ENCODE measurements at regions not wholly inside any gene's neighbourhood (a gene's known extent, or its start where the extent isn't known, plus 50 kb on each side); places are given as distances from the start of the nearest gene placed in this dataset.

- DNase-seq: no peak
Measured at GRCh38 chr9:515665-516064, 301.0 kb downstream of the DOCK8 start.

- DNase-seq: no peak
Measured at GRCh38 chr9:517993-518392, 303.3 kb downstream of the DOCK8 start.

GRCh38 chr9:518540-518939, 303.9 kb downstream of the DOCK8 start:
- no peak for DNase-seq

- no peak for DNase-seq
Measured at GRCh38 chr9:519579-519978, 304.9 kb downstream of the DOCK8 start.

GRCh38 chr9:520302-520701, 305.6 kb downstream of the DOCK8 start:
- DNase-seq: no peak

GRCh38 chr9:522190-522589, 307.5 kb downstream of the DOCK8 start:
- DNase-seq: no peak

GRCh38 chr9:522658-523057, 308.0 kb downstream of the DOCK8 start:
- no peak for DNase-seq

- no peak for DNase-seq
Measured at GRCh38 chr9:523444-523843, 308.8 kb downstream of the DOCK8 start.

- no peak for DNase-seq
Measured at GRCh38 chr9:524008-524407, 309.3 kb downstream of the DOCK8 start.

- DNase-seq: no peak
Measured at GRCh38 chr9:526904-527591, 312.4 kb downstream of the DOCK8 start.

- no peak for DNase-seq
Measured at GRCh38 chr9:529731-530130, 311.8 kb upstream of the DMRT1 start.

- DNase-seq: no peak
Measured at GRCh38 chr9:530681-531080, 310.8 kb upstream of the DMRT1 start.

GRCh38 chr9:532707-533106, 308.8 kb upstream of the DMRT1 start:
- no peak for DNase-seq

- no peak for DNase-seq
Measured at GRCh38 chr9:534886-535285, 306.6 kb upstream of the DMRT1 start.

- no peak for DNase-seq
Measured at GRCh38 chr9:535356-535755, 306.1 kb upstream of the DMRT1 start.

- peak; percentile 44 for DNase-seq
Measured at GRCh38 chr9:536597-537511, 304.6 kb upstream of the DMRT1 start.

GRCh38 chr9:543478-543877, 298.0 kb upstream of the DMRT1 start:
- no peak for DNase-seq

- DNase-seq: no peak
Measured at GRCh38 chr9:545480-545879, 296.0 kb upstream of the DMRT1 start.

GRCh38 chr9:546235-546634, 295.3 kb upstream of the DMRT1 start:
- no peak for DNase-seq

- DNase-seq: no peak
Measured at GRCh38 chr9:546797-547223, 294.7 kb upstream of the DMRT1 start.

GRCh38 chr9:547314-547713, 294.2 kb upstream of the DMRT1 start:
- DNase-seq: no peak

- no peak for DNase-seq
Measured at GRCh38 chr9:549455-549997, 292.0 kb upstream of the DMRT1 start.

GRCh38 chr9:550333-550732, 291.2 kb upstream of the DMRT1 start:
- no peak for DNase-seq
